GM18868 (cell line): ENCODE measurements at regions not wholly inside any gene's neighbourhood (a gene's known extent, or its start where the extent isn't known, plus 50 kb on each side); places are given as distances from the start of the nearest gene placed in this dataset.
A peak's percentile ranks its signal among the peaks of the same experiment; 100 is the strongest.
"Not testable (repeated sequence)": the region's sequence is repeated elsewhere in the genome, so short reads cannot be mapped to it uniquely, and the experiment has no call there.

Experiments used
- ATAC-seq: cut with Tn5 transposase; IDR thresholded peaks from one replicate; pipeline ENCODE4 v1.9.1; 2021; ENCODE audit warnings: mild to moderate bottlenecking, moderate library complexity; ENCODE audit not compliant: unreplicated experiment

DNA sequence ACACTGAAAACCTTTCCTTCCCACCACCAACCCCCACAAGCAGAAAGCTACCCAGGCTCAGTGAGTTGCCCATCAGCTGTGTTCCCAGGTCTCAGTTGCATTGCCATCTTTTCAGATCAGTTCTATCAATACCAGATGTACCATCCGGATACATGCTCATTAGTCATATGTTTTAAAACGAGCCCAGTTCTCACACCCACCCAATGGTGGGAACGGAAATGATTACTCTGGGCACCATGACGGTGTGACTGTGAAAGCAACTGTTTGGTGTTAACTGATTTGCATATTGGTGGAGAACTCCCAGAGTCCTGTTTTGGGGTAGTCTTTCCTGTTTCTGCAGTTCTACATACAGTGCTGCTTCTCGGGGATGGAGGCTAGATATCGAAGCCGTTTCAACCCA is 212.3 kb downstream of the TRIM36 start:
- ATAC-seq, result peak; percentile 33

DNA sequence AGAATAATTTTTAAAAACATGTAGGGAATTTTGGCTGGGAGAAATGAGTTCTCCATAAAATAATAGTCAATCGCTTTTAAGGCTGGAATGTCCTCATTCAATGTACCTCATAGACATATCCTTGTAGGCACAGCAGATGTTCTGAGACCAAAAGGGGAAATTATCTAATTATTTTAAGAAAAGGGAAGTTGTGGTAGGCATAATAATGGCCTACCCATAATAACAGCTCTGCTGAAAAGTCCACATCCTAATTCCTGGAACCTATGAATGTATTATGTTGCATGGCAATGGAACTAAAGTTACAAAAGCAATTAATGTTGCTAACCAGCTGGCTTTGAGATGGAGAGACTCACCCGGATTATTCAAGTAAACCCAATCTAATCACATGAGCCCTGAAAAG is 216.1 kb downstream of the TRIM36 start:
- peak; percentile 85 for ATAC-seq

GRCh38 chr5:114952876-114953275 is 216.8 kb downstream of the TRIM36 start:
- no peak for ATAC-seq

- no peak for ATAC-seq
Observed at GRCh38 chr5:114949756-114950155, 220.0 kb downstream of the TRIM36 start.

DNA sequence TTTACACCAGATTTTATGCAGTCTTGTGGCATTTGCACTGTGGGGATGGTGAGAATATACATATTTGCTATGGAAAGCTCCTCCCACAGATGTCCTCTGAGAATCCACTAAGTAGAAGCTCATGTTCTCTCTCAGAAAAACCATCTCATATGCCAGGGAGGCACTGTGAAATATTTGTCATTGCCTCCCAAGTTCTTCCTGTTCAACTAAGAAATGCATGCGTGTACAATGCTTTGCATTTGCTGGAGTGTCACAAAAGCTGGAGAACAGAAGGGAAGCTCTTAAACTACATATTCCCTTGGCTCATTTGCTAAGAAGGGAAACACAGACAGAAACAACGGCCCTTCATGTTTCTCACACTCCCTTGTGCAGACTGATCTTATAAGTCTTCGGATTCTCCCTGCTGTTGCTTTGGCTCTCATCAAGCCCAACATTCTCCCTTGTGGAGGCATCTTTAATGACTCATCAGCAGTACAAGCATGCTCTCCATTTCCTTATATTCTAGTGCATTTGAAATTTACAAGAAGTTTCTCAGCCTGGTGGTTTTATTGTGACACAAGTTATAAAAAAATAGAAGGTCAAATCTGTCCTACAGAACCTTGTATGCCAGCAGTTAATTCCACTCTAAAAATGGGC is 220.6 kb downstream of the TRIM36 start:
- ATAC-seq, result no peak

GRCh38 chr5:114948363-114948762 is 221.3 kb downstream of the TRIM36 start:
- ATAC-seq, result no peak

DNA sequence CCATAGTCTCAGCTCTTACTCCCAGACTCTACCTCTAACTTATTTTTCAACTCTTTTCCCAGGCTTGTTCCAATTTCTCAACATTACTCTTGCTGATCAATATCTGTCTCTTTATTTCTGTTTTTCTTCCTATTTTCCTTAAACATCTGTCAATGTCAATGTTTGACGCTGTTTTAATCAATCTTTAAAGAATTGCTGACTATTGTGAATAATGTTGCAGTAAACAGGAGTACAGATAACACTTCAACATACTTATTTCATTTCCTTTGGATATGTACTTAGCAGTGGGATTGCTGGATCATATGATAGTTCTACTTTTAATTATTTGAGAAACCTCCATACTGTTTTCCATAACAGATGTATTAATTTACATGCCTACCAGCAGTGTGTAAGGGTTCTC is 229.0 kb downstream of the TRIM36 start:
- no peak for ATAC-seq

- ATAC-seq, result no peak
Observed at GRCh38 chr5:114935490-114935889, 234.2 kb downstream of the TRIM36 start.

DNA sequence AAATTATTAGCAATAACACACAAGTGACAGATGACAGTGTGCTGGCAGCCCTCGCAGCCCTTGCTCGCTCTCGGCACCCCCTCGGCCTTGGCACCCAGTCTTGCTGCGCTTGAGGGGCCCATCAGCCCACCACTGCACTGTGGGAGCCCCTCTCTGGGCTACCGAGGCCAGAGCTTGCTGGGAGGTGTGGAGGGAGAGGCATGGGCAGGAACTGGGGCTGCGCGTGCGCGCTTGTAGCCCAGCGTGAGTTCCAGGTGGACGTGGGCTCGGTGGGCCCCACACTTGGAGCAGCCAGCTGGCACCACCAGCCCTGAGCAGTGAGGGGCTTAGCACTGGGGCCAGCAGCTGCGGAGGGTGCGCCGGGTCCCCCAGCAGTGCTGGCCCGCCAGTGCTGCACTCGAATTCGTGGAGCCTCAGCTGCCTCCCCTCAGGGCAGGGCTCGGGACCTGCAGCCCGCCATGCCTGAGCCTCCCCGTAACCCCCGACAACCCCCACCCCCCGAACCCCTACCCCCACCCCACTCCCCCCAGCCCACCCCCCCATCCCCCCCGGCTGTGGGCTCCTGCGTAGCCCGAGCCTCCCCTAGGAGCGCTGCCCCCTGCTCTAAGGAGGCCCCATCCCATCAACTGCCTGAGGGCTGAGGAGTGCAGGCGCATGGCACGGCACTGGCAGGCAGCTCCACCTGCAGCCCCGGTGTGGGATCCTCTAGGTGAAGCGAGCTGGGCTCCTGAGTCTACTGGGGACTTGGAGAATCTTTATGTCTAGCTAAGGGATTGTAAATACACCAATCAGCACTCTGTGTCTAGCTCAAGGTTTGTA is 240.9 kb downstream of the TRIM36 start:
- no peak for ATAC-seq

DNA sequence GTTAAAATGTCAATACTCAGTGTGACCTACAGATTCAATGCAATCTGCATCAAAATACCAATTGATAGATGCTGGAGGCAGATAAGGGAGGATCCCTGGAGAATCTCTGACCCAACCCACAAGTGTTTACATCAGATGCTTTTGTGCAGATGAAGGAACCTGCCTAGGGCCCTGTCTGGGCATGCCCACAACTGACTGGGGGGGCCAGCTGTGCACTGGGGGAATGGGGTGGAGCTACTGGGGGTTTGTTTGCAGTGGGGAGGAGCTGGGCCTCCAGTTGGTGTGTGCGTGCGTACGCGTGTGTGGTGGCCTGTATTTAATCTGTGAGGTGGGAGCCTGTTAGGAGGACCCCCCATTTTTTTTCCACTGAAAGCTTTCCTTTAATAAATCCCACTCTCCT is 244.9 kb downstream of the TRIM36 start:
- ATAC-seq, result no peak

DNA sequence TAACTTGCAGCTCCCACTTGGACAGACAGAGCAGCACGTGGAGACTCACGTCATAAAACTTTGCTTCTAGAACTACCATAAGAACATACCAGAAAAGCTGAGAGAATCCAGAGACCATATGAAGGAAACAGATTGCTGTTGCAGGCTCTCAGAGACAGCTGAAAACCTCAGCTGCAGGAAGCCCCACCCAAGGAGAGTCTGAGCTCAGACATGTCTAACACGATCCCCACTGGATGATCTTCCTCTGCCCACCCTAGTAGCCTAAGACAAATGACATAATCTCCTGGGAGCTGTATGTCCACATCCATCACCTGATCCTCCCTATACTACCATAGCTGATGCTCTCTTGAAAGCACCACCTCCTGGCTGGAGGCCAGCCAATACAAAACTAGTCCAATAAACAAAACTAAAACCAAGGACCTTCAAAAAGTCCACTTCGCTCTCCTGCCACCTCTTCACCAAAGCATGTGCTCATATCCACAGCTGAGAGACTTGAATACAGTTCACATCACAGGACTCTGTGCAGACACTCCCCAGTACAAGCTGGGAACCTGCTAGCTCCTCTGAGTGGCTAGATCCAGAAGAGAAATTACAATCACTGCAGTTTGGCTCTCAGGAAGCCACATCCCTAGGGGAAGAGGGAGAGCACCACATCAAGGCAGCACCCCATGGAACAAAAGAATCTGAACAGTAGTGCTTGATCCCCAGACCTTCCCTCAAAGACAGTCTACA is 257.4 kb downstream of the TRIM36 start:
- ATAC-seq, result no peak

GRCh38 chr5:114910727-114911126 is 259.0 kb downstream of the TRIM36 start:
- ATAC-seq, result no peak

DNA sequence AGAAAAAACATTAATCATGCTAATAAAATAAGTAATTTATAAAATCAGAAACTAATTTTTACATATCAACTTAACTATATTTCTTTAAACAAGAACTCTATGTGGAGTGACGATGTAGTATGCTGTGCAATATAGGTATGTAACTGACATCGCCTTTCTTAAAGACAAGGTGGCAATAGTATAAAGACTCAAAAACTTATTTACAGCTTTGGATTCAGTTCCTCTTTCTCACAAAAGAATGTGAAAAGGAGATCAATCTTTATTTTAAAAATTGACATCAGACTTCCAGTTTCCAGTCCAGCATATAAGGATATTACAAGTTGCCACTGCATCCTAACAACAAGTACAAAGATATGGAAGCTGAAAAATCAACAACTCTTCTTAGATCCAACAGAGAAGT is 260.3 kb downstream of the TRIM36 start:
- no peak for ATAC-seq

DNA sequence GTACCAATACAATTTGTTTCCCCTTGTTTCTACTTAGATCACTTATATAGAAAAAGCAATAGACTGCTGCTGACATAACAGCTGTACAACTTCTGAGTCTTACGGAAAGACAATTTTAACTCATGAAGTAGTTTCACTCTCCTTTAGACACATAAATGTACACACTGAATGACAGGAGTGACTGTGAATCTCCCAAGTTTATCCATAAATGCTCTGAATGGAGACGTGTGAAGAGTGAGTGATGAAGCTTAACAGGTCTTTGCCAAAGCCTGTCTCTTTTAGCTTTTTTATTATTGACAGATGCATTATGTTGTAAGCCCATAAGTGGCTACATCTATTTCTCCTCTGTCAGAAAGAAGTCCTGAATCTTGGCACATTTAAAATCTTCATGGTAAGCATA is 265.9 kb downstream of the TRIM36 start:
- ATAC-seq, result no peak

DNA sequence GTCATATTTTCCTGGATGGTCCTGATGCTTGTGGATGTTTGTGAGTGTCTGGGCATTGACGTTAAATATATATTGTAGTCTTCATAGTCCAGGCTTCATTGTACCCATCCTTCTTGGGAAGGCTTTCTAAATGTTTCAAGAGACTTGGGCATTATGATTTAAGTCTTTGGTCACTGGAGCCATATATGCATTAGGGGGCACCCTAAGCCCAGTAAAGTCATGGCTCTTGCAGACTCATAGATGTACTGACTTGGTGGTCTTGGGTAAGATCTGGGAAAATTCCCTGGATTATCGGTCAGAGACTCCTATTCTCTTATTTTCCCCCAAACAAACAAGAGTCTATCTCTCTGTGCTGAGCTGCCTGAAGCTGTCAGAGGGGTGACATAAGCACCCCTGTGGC is 271.1 kb downstream of the TRIM36 start:
- no peak for ATAC-seq

DNA sequence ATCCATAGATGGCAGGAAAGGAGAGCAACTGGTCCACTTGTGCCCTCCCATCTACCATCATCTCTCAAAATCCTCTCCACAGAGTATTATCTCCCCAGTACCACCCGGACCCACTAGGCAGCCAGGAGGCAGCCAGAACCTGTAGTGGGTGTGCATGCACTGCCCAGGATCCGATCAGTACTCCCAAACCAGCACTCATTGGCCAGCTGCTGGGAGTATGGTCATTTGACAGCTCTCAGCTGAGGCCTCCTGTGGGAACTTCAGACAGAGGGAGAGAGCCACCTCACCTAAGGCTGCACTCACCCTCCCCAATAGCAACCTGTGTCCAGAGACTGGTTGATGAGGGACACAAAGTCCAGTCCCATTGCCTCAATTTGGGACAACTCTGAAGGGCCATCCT is 286.0 kb downstream of the TRIM36 start:
- ATAC-seq, result no peak

DNA sequence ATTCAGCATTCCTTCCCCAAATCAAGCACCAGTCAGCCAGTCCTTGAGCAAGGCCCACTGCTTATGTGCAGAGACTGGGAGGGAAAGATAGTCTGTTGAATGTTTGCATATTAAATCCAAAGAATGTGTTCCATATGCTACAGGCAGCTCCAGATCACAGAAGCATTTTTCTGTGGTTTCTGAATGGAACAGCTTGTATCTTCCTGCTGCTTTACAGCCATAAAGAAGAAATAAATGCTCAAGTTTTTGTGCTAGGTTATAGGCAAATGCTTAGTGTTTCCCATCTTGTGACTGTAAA is 310.3 kb downstream of the TRIM36 start:
- ATAC-seq, result no peak

GRCh38 chr5:114858665-114859437 is 310.9 kb downstream of the TRIM36 start:
- ATAC-seq, result no peak

GRCh38 chr5:114857941-114858551 is 311.7 kb downstream of the TRIM36 start:
- no peak for ATAC-seq

DNA sequence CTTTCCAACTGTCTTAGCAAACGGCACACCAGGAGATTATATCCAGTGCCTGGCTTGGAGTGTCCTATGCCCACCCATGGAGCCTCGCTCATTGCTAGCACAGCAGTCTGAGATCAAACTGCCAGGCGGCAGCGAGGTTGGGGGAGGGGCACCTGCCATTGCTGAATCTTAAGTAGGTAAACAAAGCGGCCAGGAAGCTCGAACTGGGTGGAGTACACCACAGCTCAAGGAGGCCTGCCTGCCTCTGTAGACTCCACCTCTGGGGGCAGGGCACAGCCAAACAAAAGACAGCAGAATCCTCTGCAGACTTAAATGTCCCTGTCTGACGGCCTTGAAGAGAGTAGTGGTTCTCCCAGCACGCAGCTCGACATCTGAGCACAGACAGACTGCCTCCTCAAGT is 325.0 kb downstream of the TRIM36 start:
- not testable (repeated sequence) for ATAC-seq

- ATAC-seq, result no peak
Observed at GRCh38 chr5:114839360-114839759, 330.3 kb downstream of the TRIM36 start.
